Dendritic cell treated with granulocyte-macrophage colony-stimulating factor and Interleukin-4, amounts not matched to agents 40 ng/mL and 50 ng/mL, for 4 days (primary cell): ENCODE measurements at regions not wholly inside any gene's neighbourhood (a gene's known extent, or its start where the extent isn't known, plus 50 kb on each side); places are given as distances from the start of the nearest gene placed in this dataset.
"Not testable (repeated sequence)": the region's sequence is repeated elsewhere in the genome, so short reads cannot be mapped to it uniquely, and the experiment has no call there.

Experiments
- H3K27ac Mint-ChIP-seq: one replicate; pipeline ENCODE4 v1.8.0; 2022; ENCODE audit warnings: mild to moderate bottlenecking, mixed read lengths
- H3K27me3 Mint-ChIP-seq: one replicate; pipeline ENCODE4 v1.8.0; 2022; ENCODE audit warnings: mild to moderate bottlenecking, mixed read lengths
- H3K36me3 Mint-ChIP-seq: one replicate; pipeline ENCODE4 v1.8.0; 2022; ENCODE audit warnings: low read depth, mixed read lengths
- H3K4me1 Mint-ChIP-seq: one replicate; pipeline ENCODE4 v1.8.0; 2022; ENCODE audit warnings: low read depth, mixed read lengths
- H3K4me3 Mint-ChIP-seq: one replicate; pipeline ENCODE4 v1.8.0; 2022; ENCODE audit warnings: mild to moderate bottlenecking, moderate library complexity, mixed read lengths
- H3K9me3 Mint-ChIP-seq: one replicate; pipeline ENCODE4 v1.8.0; 2022; ENCODE audit warnings: mixed read lengths
- intact Hi-C: fragments of 100-400 bp; cut with micrococcal nuclease; formaldehyde crosslinking; loops from one replicate; pipeline ENCODE4 v1.15.0; 2022

GRCh38 chr2:163066085-163066484 is 227.5 kb upstream of the KCNH7 start:
- Mint-ChIP-seq H3K27ac (no peak overlapping the region), H3K9me3 (peaks cover 23% of the 10 kb centered on the region), H3K36me3 (no peaks in the 10 kb centered on the region), H3K4me3 (no peak overlapping the region), H3K4me1 (no peaks in the 10 kb centered on the region), H3K27me3 (no peaks in the 10 kb centered on the region)
- intact Hi-C loops: no loop called here

- Mint-ChIP-seq H3K9me3 (peaks cover under 1% of the 10 kb centered on the region), H3K4me3 (no peak overlapping the region), H3K4me1 (no peaks in the 10 kb centered on the region), H3K27me3 (no peaks in the 10 kb centered on the region), H3K36me3 (no peaks in the 10 kb centered on the region), H3K27ac (no peak overlapping the region)
- intact Hi-C loops: no loop called here
Observed at GRCh38 chr2:163062524-163062923, 224.0 kb upstream of the KCNH7 start.

GRCh38 chr2:163046615-163047014 is 208.0 kb upstream of the KCNH7 start:
- Mint-ChIP-seq H3K9me3 (no peaks in the 10 kb centered on the region), H3K27me3 (peaks cover 1% of the 10 kb centered on the region), H3K36me3 (no peaks in the 10 kb centered on the region), H3K4me3 (no peak overlapping the region), H3K4me1 (no peaks in the 10 kb centered on the region), H3K27ac (no peak overlapping the region)
- intact Hi-C loops: no loop called here

- Mint-ChIP-seq H3K36me3 (no peaks in the 10 kb centered on the region), H3K27ac (no peak overlapping the region), H3K4me1 (no peaks in the 10 kb centered on the region), H3K4me3 (no peak overlapping the region), H3K27me3 (peaks cover 1% of the 10 kb centered on the region), H3K9me3 (no peaks in the 10 kb centered on the region)
- intact Hi-C loops: no loop called here
Observed at GRCh38 chr2:163045830-163046229, 207.3 kb upstream of the KCNH7 start.

GRCh38 chr2:163044114-163044513 is 205.5 kb upstream of the KCNH7 start:
- intact Hi-C loops: no loop called here
- no peaks in the 10 kb centered on the region for H3K9me3 Mint-ChIP-seq
- H3K27ac Mint-ChIP-seq: no peak overlapping the region
- H3K4me3 Mint-ChIP-seq: no peak overlapping the region
- H3K36me3 Mint-ChIP-seq: no peaks in the 10 kb centered on the region
- peaks cover 1% of the 10 kb centered on the region for H3K27me3 Mint-ChIP-seq
- no peaks in the 10 kb centered on the region for H3K4me1 Mint-ChIP-seq

- H3K27ac Mint-ChIP-seq: no peak overlapping the region
- H3K27me3 Mint-ChIP-seq: peaks cover 1% of the 10 kb centered on the region
- no peak overlapping the region for H3K4me3 Mint-ChIP-seq
- no peaks in the 10 kb centered on the region for H3K4me1 Mint-ChIP-seq
- intact Hi-C loops: no loop called here
- no peaks in the 10 kb centered on the region for H3K36me3 Mint-ChIP-seq
- H3K9me3 Mint-ChIP-seq: no peaks in the 10 kb centered on the region
Observed at GRCh38 chr2:163043201-163043600, 204.6 kb upstream of the KCNH7 start.

GRCh38 chr2:163039266-163039665 is 200.7 kb upstream of the KCNH7 start:
- no peak overlapping the region for H3K27ac Mint-ChIP-seq
- no peak overlapping the region for H3K4me3 Mint-ChIP-seq
- H3K36me3 Mint-ChIP-seq: no peaks in the 10 kb centered on the region
- intact Hi-C loops: no loop called here
- peaks cover 16% of the 10 kb centered on the region for H3K9me3 Mint-ChIP-seq
- H3K4me1 Mint-ChIP-seq: no peaks in the 10 kb centered on the region
- H3K27me3 Mint-ChIP-seq: no peaks in the 10 kb centered on the region

GRCh38 chr2:163028807-163029206 is 190.2 kb upstream of the KCNH7 start:
- Mint-ChIP-seq H3K4me1 (no peaks in the 10 kb centered on the region), H3K4me3 (no peak overlapping the region), H3K9me3 (peaks cover 20% of the 10 kb centered on the region), H3K36me3 (no peaks in the 10 kb centered on the region), H3K27ac (no peak overlapping the region), H3K27me3 (no peaks in the 10 kb centered on the region)
- intact Hi-C loops: no loop called here

GRCh38 chr2:163026136-163026775 is 187.7 kb upstream of the KCNH7 start:
- H3K36me3 Mint-ChIP-seq, H3K4me1 Mint-ChIP-seq, H3K27me3 Mint-ChIP-seq, H3K4me3 Mint-ChIP-seq, H3K27ac Mint-ChIP-seq, intact Hi-C loops: not testable (repeated sequence)
- peaks cover 20% of the 10 kb centered on the region for H3K9me3 Mint-ChIP-seq

- H3K4me3 Mint-ChIP-seq, intact Hi-C loops: not testable (repeated sequence)
Observed at GRCh38 chr2:163016882-163017281, 178.3 kb upstream of the KCNH7 start.

GRCh38 chr2:163011000-163011399 is 172.4 kb upstream of the KCNH7 start:
- H3K27me3 Mint-ChIP-seq: no peaks in the 10 kb centered on the region
- H3K4me1 Mint-ChIP-seq: no peaks in the 10 kb centered on the region
- H3K9me3 Mint-ChIP-seq: peaks cover 23% of the 10 kb centered on the region
- H3K27ac Mint-ChIP-seq: no peak overlapping the region
- H3K36me3 Mint-ChIP-seq: no peaks in the 10 kb centered on the region
- intact Hi-C loops: no loop called here
- H3K4me3 Mint-ChIP-seq: no peak overlapping the region

More at GRCh38 chr2:163016882-163017281, 178.3 kb upstream of the KCNH7 start:
- peaks cover 42% of the 10 kb centered on the region for H3K9me3 Mint-ChIP-seq
- not testable (repeated sequence) for H3K27ac Mint-ChIP-seq, H3K4me1 Mint-ChIP-seq, H3K27me3 Mint-ChIP-seq, H3K36me3 Mint-ChIP-seq

GRCh38 chr2:163008642-163009041 is 170.1 kb upstream of the KCNH7 start:
- H3K9me3 Mint-ChIP-seq: peaks cover 2% of the 10 kb centered on the region
- H3K4me3 Mint-ChIP-seq: no peak overlapping the region
- no peaks in the 10 kb centered on the region for H3K27me3 Mint-ChIP-seq
- no peaks in the 10 kb centered on the region for H3K36me3 Mint-ChIP-seq
- H3K4me1 Mint-ChIP-seq: no peaks in the 10 kb centered on the region
- intact Hi-C loops: no loop called here
- H3K27ac Mint-ChIP-seq: no peak overlapping the region

GRCh38 chr2:162994718-162995117 is 156.2 kb upstream of the KCNH7 start:
- intact Hi-C loops: no loop called here

GRCh38 chr2:162992828-162993227 is 154.3 kb upstream of the KCNH7 start:
- peaks cover 27% of the 10 kb centered on the region for H3K9me3 Mint-ChIP-seq
- no peaks in the 10 kb centered on the region for H3K4me1 Mint-ChIP-seq
- H3K27ac Mint-ChIP-seq: no peak overlapping the region
- no peak overlapping the region for H3K4me3 Mint-ChIP-seq
- no peaks in the 10 kb centered on the region for H3K36me3 Mint-ChIP-seq
- intact Hi-C loops: no loop called here
- no peaks in the 10 kb centered on the region for H3K27me3 Mint-ChIP-seq

More at GRCh38 chr2:162994718-162995117, 156.2 kb upstream of the KCNH7 start:
- no peaks in the 10 kb centered on the region for H3K36me3 Mint-ChIP-seq
- no peak overlapping the region for H3K27ac Mint-ChIP-seq
- H3K4me3 Mint-ChIP-seq: no peak overlapping the region
- H3K4me1 Mint-ChIP-seq: no peaks in the 10 kb centered on the region
- H3K27me3 Mint-ChIP-seq: no peaks in the 10 kb centered on the region
- peaks cover 27% of the 10 kb centered on the region for H3K9me3 Mint-ChIP-seq

GRCh38 chr2:162989507-162989906 is 150.9 kb upstream of the KCNH7 start:
- Mint-ChIP-seq H3K27me3 (no peaks in the 10 kb centered on the region), H3K36me3 (no peaks in the 10 kb centered on the region), H3K4me3 (no peak overlapping the region), H3K4me1 (no peaks in the 10 kb centered on the region), H3K9me3 (peaks cover 14% of the 10 kb centered on the region), H3K27ac (no peak overlapping the region)
- intact Hi-C loops: no loop called here
